ENCODE measurements at regions not wholly inside any gene's neighbourhood (a gene's known extent, or its start where the extent isn't known, plus 50 kb on each side); places are given as distances from the start of the nearest gene placed in this dataset.
"Not testable (repeated sequence)": the region's sequence is repeated elsewhere in the genome, so short reads cannot be mapped to it uniquely, and the experiment has no call there.

DNA sequence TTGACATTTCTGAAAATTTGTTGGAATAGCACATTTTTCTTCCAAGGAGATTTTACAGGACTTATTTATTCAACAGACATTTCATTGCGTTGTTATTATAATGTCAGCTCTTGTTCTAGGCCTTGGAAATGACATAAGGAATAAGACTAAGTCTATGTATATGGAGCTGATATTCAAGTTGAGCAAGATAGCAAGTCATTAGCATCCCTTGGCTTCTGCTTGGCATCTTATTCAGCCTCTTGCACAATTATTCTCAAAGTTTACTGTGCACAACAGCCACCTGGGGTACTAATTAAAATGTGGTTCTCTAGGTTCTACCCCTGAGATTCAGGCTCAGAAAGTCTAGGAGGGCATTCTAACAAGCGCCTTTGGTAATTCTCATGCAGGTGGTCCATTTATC, 304.8 kb upstream of the DDI1 start:
- peaks cover 9% of the 10 kb centered on the region for H3K27me3 Mint-ChIP-seq
- H3K9me3 Mint-ChIP-seq = peaks cover 3 to 7% (median 6%) of the 10 kb centered on the region in 3 donors
- peaks cover 0 to 1% (median 0%) of the 10 kb centered on the region in 3 donors for H3K4me1 Mint-ChIP-seq
- peaks cover 2% of the 10 kb centered on the region for H3K36me3 Mint-ChIP-seq
- H3K27ac Mint-ChIP-seq = no peak overlapping the region
- no peak overlapping the region for H3K4me3 Mint-ChIP-seq

GRCh38 chr11:103733889-103734288, 302.6 kb upstream of the DDI1 start:
- H3K4me3 Mint-ChIP-seq = no peak overlapping the region
- H3K36me3 Mint-ChIP-seq = peaks cover 2% of the 10 kb centered on the region

DNA sequence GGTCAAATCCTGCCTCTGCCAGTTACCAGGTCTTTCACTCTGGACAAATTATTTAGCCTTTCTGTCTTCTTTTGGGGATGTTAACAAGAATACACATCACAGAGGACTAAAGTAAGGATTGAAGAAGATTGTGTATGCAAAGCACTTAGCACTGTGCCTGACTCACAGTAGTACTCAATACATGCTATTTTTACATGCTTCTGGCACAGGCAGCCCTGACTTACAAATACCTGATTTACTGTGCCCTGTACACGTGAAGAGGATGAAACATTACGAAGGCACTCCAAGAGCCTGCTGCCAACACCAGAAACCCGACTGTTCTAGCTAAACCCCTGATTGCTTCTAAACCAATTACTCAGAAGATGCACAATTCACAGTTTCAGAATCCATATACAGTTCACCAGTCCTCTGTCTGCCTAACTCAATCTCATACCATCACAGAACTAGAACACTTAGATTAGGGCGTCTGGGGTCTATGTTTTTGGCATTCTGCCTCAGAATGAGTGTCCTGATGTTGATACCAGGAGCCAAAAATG, 300.9 kb upstream of the DDI1 start:
- Mint-ChIP-seq H3K27me3 (peaks cover 21% of the 10 kb centered on the region), H3K4me1 (peaks cover 0 to 8% (median 4%) of the 10 kb centered on the region in 3 donors), H3K27ac (no peak overlapping the region), H3K9me3 (no peaks in the 10 kb centered on the region), H3K36me3 (peaks cover 2% of the 10 kb centered on the region), H3K4me3 (no peak overlapping the region)

More at GRCh38 chr11:103733889-103734288, 302.6 kb upstream of the DDI1 start:
- no peaks in the 10 kb centered on the region for H3K9me3 Mint-ChIP-seq
- peaks cover 17% of the 10 kb centered on the region for H3K27me3 Mint-ChIP-seq
- H3K4me1 Mint-ChIP-seq = peaks cover 0 to 3% (median 1%) of the 10 kb centered on the region in 3 donors
- no peak overlapping the region for H3K27ac Mint-ChIP-seq

- Mint-ChIP-seq H3K27ac (no peak overlapping the region), H3K27me3 (peaks cover 21% of the 10 kb centered on the region), H3K4me1 (peaks cover 0 to 8% (median 4%) of the 10 kb centered on the region in 3 donors), H3K9me3 (no peaks in the 10 kb centered on the region), H3K36me3 (peaks cover 2% of the 10 kb centered on the region), H3K4me3 (no peak overlapping the region)
These were observed 300.0 kb upstream of the DDI1 start for GRCh38 chr11:103736315-103737036.

DNA sequence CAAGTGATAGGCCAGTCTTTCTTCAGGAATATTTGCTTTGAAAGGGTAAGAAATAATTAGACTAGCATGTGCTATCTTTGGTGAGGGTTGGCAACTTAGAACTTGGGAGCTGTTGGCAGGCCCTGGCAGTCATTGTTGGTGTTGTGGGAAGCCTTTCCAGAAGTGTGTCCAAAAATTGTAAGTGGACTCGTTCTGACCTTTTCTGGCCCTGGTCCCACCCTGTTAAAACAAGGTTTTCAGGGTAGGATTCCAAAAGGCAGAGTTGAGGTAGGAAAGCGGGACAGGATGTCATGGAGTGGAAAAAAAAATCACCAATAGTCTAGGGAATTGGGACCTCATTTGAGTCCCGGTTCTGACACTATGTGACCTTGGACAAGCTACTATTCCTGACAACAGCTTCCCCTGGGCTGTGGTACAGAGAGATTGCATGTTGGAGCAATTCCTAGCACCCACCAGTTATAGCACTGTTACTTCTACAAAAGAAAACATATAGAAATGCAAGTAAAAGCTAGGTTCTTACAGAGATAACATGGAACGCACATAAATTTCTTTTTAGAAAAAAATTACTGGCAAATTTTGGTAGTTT, 299.3 kb upstream of the DDI1 start:
- H3K9me3 Mint-ChIP-seq = peaks cover 0 to 2% (median 2%) of the 10 kb centered on the region in 3 donors
- H3K4me3 Mint-ChIP-seq = no peak overlapping the region
- H3K4me1 Mint-ChIP-seq = peaks cover 0 to 8% (median 4%) of the 10 kb centered on the region in 3 donors
- H3K27ac Mint-ChIP-seq = no peak overlapping the region
- H3K36me3 Mint-ChIP-seq = peaks cover 2% of the 10 kb centered on the region
- H3K27me3 Mint-ChIP-seq = peaks cover 21% of the 10 kb centered on the region

GRCh38 chr11:103737747-103738146, 298.7 kb upstream of the DDI1 start:
- peak overlapping the region in 1 of 3 donors; percentile 1 for H3K27ac Mint-ChIP-seq
- H3K4me1 Mint-ChIP-seq = peaks cover 0 to 8% (median 4%) of the 10 kb centered on the region in 3 donors
- H3K9me3 Mint-ChIP-seq = peaks cover 0 to 3% (median 2%) of the 10 kb centered on the region in 3 donors
- H3K4me3 Mint-ChIP-seq = no peak overlapping the region
- H3K36me3 Mint-ChIP-seq = peaks cover 2% of the 10 kb centered on the region
- peaks cover 21% of the 10 kb centered on the region for H3K27me3 Mint-ChIP-seq

DNA sequence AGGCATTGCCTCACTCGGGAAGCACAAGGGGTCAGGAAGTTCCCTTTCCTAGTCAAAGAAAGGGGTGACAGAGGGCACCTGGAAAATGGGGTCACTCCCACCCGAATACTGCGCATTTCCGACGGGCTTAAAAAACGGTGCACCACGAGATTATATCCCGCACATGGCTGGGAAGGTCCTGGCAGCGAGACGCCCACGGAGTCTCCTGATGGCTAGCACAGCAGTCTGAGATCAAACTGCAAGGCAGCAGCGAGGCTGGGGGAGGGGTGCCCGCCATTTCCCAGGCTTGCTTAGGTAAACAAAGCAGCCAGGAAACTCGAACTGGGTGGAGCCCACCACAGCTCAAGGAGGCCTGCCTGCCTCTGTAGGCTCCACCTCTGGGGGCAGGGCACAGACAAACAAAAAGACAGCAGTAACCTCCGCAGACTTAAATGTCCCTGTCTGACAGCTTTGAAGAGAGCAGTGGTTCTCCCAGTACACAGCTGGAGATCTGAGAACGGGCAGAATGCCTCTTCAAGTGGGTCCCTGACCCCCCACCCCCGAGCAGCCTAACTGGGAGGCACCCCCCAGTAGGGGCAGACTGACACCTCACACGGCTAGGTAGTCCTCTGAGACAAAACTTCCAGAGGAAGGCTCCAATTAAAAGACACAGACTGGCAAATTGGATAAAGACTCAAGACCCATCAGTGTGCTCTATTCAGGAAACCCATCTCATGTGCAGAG, 297.2 kb upstream of the DDI1 start:
- H3K4me1 Mint-ChIP-seq = peaks cover 3 to 13% (median 4%) of the 10 kb centered on the region in 3 donors
- peak overlapping the region; percentile 44 to 90 (median 80) for H3K4me3 Mint-ChIP-seq
- H3K27ac Mint-ChIP-seq = peak overlapping the region in 1 of 3 donors; percentile 16
- H3K9me3 Mint-ChIP-seq, H3K36me3 Mint-ChIP-seq: not testable (repeated sequence)
- peaks cover 17% of the 10 kb centered on the region for H3K27me3 Mint-ChIP-seq

- Mint-ChIP-seq H3K9me3 (peaks cover 4 to 15% (median 5%) of the 10 kb centered on the region in 3 donors), H3K4me1 (peaks cover 2 to 16% (median 7%) of the 10 kb centered on the region in 3 donors), H3K27me3 (peaks cover under 1% of the 10 kb centered on the region), H3K4me3 (peak overlapping the region in 2 of 4 donors; percentile 56 to 58), H3K27ac (peak overlapping the region in 1 of 3 donors; percentile 11), H3K36me3 (no peaks in the 10 kb centered on the region)
These were observed 291.8 kb upstream of the DDI1 start for GRCh38 chr11:103744496-103745153.

GRCh38 chr11:103749158-103749557, 287.3 kb upstream of the DDI1 start:
- peaks cover 2 to 10% (median 5%) of the 10 kb centered on the region in 3 donors for H3K4me1 Mint-ChIP-seq
- H3K27ac Mint-ChIP-seq = no peak overlapping the region
- peaks cover 2 to 15% (median 5%) of the 10 kb centered on the region in 3 donors for H3K9me3 Mint-ChIP-seq
- peaks cover 9% of the 10 kb centered on the region for H3K27me3 Mint-ChIP-seq
- H3K36me3 Mint-ChIP-seq = peaks cover 2% of the 10 kb centered on the region
- H3K4me3 Mint-ChIP-seq = no peak overlapping the region

DNA sequence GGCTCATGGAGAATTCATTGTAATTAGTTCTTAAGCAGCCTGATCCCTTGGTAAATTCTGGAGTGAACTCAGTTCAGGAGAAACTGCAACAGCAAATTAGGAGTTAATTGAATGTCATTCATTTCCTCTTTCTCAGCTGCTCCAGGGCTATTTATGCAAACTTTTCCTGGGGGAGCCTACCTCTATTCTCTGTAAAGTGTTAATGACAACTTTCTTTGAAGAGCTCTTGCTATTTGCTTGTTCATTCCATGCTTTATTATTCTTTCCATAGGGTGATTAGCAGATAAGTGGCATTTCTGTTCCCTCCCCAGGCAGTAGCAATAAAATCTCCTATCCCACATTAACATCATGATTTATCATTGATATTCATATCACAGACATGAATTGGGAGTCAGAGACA, 267.6 kb upstream of the DDI1 start:
- peaks cover 3% of the 10 kb centered on the region for H3K36me3 Mint-ChIP-seq

DNA sequence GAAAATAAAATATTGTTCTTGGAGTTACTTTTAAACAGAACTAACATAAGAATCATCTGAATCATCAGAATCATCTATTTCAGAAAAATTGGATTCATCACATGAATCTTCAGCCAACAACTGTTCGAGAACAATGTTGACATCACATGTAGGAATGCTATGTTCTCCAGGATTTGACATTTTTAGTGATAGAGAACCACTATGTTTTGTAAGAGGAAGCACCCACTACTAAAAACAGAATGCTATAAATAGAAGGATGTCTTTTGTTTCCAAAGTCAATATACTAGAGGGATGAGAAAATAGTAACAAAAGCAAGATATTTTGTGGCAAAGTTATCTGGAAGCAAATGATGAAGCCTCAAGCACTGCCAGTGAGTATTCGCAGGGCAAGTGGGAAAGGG, 263.4 kb upstream of the DDI1 start:
- no peak overlapping the region for H3K4me3 Mint-ChIP-seq
- H3K27ac Mint-ChIP-seq = no peak overlapping the region
- H3K4me1 Mint-ChIP-seq = no peaks in the 10 kb centered on the region
- peaks cover 3% of the 10 kb centered on the region for H3K36me3 Mint-ChIP-seq
- no peaks in the 10 kb centered on the region for H3K27me3 Mint-ChIP-seq
- no peaks in the 10 kb centered on the region for H3K9me3 Mint-ChIP-seq

More for the DNA sequence above, 267.6 kb upstream of the DDI1 start:
- no peaks in the 10 kb centered on the region for H3K9me3 Mint-ChIP-seq
- peak overlapping the region in 1 of 3 donors; percentile 11 for H3K27ac Mint-ChIP-seq
- H3K4me3 Mint-ChIP-seq = no peak overlapping the region
- H3K27me3 Mint-ChIP-seq = peaks cover 3% of the 10 kb centered on the region
- H3K4me1 Mint-ChIP-seq = no peaks in the 10 kb centered on the region

DNA sequence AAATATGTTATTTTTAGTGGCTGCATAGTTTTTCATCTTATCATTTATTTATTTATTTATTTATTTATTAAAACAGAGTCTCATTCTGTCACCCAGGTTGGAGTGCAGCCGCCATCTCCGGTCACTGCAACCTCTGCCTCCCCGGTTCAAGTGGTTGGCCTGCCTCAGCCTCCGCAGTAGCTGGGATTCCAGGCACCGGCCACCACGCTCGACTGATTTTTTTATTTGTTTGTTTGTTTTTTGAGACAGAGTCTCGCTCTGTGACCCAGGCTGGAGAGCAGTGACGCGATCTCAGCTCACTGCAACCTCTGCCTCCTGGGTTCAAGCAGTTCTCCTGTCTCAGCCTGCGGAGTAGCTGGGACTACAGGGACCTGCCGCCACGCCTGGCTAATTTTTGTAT, 262.9 kb upstream of the DDI1 start:
- no peaks in the 10 kb centered on the region for H3K27me3 Mint-ChIP-seq
- H3K9me3 Mint-ChIP-seq = no peaks in the 10 kb centered on the region
- no peak overlapping the region for H3K27ac Mint-ChIP-seq
- no peak overlapping the region for H3K4me3 Mint-ChIP-seq
- peaks cover 3% of the 10 kb centered on the region for H3K36me3 Mint-ChIP-seq
- H3K4me1 Mint-ChIP-seq = no peaks in the 10 kb centered on the region

- no peak overlapping the region for H3K4me3 Mint-ChIP-seq
- H3K4me1 Mint-ChIP-seq = peaks cover 0 to 2% (median 0%) of the 10 kb centered on the region in 3 donors
- H3K36me3 Mint-ChIP-seq = no peaks in the 10 kb centered on the region
- no peaks in the 10 kb centered on the region for H3K27me3 Mint-ChIP-seq
- H3K27ac Mint-ChIP-seq = no peak overlapping the region
- no peaks in the 10 kb centered on the region for H3K9me3 Mint-ChIP-seq
These were observed 257.4 kb upstream of the DDI1 start for GRCh38 chr11:103779054-103779453.

- Mint-ChIP-seq H3K27me3 (peaks cover 3% of the 10 kb centered on the region), H3K4me3 (no peak overlapping the region), H3K36me3 (peaks cover 3% of the 10 kb centered on the region), H3K4me1 (no peaks in the 10 kb centered on the region), H3K9me3 (peaks cover 6 to 15% (median 6%) of the 10 kb centered on the region in 3 donors), H3K27ac (no peak overlapping the region)
These were observed 246.5 kb upstream of the DDI1 start for GRCh38 chr11:103789952-103790351.
